Lower lobe of right lung (tissue), 2 donors: ENCODE measurements at regions not wholly inside any gene's neighbourhood (a gene's known extent, or its start where the extent isn't known, plus 50 kb on each side); places are given as distances from the start of the nearest gene placed in this dataset.
"Not testable (repeated sequence)": the region's sequence is repeated elsewhere in the genome, so short reads cannot be mapped to it uniquely, and the experiment has no call there.

Experiments used
- ATAC-seq, 2 donors: fragments of 200-7000 bp; cut with Tn5 transposase; one replicate each; pipeline ENCODE4 v1.9.1; 2020 to 2022; ENCODE audit warnings: mild to moderate bottlenecking in 2 of 2, moderate library complexity in 2 of 2
- DNase-seq: peaks from one replicate; pipeline ENCODE4 v3.0.0-alpha.2; 2020
- H3K27ac ChIP-seq: fragments of 200-600 bp; one replicate; pipeline ENCODE4 v1.8.0; 2022
- H3K27me3 ChIP-seq: fragments of 200-600 bp; one replicate; pipeline ENCODE4 v1.8.0; 2022; ENCODE audit warnings: low read depth
- H3K36me3 ChIP-seq: fragments of 200-600 bp; one replicate; pipeline ENCODE4 v1.8.0; 2022; ENCODE audit warnings: mild to moderate bottlenecking
- H3K4me1 ChIP-seq: fragments of 200-600 bp; one replicate; pipeline ENCODE4 v1.8.0; 2022
- H3K4me3 ChIP-seq: fragments of 200-600 bp; one replicate; pipeline ENCODE4 v1.8.0; 2022; ENCODE audit warnings: mild to moderate bottlenecking
- H3K9me3 ChIP-seq: fragments of 200-600 bp; one replicate; pipeline ENCODE4 v1.8.0; 2022
- intact Hi-C: fragments of 100-400 bp; cut with DNase I; formaldehyde crosslinking; loops from one replicate; pipeline ENCODE4 v1.11.0; 2022
- TF ChIP-seq, protein P1 (sequence below): fragments of 200-600 bp; IDR thresholded peaks from one replicate; pipeline ENCODE4 v1.8.0; 2022; ENCODE audit warnings: antibody characterized with exemption, mild to moderate bottlenecking
- donor health status: DM: no; HTN: yes; CAD: no; lungs with severe emphysema.

DNA sequence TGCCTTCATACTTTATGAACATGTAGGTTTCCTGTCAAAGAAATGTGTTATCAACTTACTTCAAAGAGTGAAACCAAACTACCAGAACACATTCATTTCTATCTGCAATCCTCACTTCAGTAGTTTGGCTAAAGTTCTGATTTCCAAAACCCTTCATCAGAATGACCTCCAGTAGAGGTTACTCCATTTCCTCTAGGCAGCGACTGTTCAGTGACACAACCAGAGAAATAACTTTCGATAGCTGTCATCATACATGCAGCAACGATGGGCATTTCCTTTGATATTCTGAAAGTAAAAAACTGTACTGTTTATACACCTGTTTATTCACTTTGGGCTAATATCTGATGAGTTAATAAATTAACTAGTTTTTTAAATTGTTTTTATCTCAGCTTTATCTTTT lies 532.5 kb upstream of the IZUMO3 start:
- Histone ChIP-seq H3K27ac (no peak overlapping the region), H3K27me3 (no peaks in the 10 kb centered on the region), H3K4me3 (no peak overlapping the region), H3K9me3 (no peaks in the 10 kb centered on the region), H3K36me3 (no peaks in the 10 kb centered on the region), H3K4me1 (no peaks in the 10 kb centered on the region)
- TF ChIP-seq, protein P1, sequence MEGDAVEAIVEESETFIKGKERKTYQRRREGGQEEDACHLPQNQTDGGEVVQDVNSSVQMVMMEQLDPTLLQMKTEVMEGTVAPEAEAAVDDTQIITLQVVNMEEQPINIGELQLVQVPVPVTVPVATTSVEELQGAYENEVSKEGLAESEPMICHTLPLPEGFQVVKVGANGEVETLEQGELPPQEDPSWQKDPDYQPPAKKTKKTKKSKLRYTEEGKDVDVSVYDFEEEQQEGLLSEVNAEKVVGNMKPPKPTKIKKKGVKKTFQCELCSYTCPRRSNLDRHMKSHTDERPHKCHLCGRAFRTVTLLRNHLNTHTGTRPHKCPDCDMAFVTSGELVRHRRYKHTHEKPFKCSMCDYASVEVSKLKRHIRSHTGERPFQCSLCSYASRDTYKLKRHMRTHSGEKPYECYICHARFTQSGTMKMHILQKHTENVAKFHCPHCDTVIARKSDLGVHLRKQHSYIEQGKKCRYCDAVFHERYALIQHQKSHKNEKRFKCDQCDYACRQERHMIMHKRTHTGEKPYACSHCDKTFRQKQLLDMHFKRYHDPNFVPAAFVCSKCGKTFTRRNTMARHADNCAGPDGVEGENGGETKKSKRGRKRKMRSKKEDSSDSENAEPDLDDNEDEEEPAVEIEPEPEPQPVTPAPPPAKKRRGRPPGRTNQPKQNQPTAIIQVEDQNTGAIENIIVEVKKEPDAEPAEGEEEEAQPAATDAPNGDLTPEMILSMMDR, result no peak
- intact Hi-C loops, result no loop called here
- no peak for DNase-seq
- ATAC-seq, result no peak

DNA sequence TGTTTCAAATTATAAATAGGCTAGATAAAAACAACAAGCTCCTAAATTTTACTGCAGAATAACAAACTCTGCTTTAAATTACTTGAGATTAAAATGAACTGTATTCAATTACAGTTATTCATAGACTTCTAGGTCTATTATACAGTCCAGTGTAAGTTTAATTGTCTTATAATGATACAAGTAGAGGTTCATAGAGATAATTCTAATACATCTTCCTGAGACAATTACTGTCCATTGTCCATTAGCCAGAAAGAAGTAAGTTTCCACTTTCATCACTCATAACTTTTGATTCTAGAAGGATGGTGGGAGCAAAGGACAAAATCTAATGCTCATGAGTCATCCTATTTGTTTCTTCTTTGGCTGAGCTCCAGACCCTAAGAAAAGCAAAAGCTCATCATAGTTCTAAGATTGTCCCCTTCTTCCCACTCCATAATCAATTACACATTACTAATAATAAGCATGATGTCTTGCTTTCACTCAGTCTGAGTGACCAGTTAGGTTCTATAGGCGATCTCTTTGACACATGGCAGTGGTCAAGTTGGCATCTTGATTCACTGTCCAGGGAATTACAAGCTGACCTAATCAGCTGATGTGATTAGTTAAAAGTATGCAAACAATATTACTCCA lies 502.5 kb upstream of the IZUMO3 start:
- DNase-seq, result no peak
- H3K27ac ChIP-seq, result no peak overlapping the region
- TF ChIP-seq, protein P1, result no peak
- H3K27me3 ChIP-seq, result no peaks in the 10 kb centered on the region
- H3K4me1 ChIP-seq, result no peaks in the 10 kb centered on the region
- no peak overlapping the region for H3K4me3 ChIP-seq
- H3K9me3 ChIP-seq, result no peaks in the 10 kb centered on the region
- no peak for ATAC-seq
- H3K36me3 ChIP-seq, result no peaks in the 10 kb centered on the region
- intact Hi-C loops, result no loop called here

DNA sequence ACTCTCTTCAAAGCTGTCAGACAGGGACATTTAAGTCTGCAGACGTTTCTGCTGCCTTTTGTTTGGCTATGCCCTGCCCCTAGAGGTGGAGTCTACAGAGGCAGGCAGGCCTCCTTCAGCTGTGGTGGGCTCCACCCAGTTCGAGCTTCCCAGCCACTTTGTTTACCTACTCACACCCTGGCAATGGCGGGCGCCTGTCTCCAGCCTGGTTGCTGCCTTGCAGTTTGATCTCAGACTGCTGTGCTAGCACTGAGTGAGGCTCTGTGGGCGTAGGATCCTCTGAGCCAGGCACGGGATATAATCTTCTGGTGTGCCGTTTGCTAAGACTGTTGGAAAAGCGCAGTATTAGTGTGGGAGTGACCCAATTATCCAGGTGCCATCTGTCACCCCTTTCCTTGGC lies 499.8 kb upstream of the IZUMO3 start:
- intact Hi-C loops, H3K27ac ChIP-seq, H3K4me3 ChIP-seq, ATAC-seq, H3K9me3 ChIP-seq, DNase-seq, H3K4me1 ChIP-seq, H3K27me3 ChIP-seq, H3K36me3 ChIP-seq: not testable (repeated sequence)

DNA sequence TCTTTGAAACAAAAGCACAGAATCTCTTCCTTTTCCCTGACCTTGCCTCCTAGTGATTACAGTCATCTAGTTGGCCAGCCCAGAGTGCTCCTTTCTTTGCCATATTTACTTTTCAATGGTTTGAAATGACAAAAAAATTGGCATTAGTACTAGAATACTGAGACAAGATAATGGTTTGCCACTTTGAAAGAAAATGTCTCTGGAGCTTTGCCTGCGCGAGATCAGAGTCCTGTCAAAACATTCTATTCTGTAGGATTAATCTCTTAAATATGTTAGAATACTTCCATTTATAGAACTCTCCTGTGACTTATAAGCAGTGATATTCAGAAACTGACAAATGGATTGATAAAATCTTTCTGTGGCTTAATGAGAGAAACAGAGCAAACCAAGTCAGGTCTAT lies 484.0 kb upstream of the IZUMO3 start:
- Histone ChIP-seq H3K4me3 (no peak overlapping the region), H3K9me3 (no peaks in the 10 kb centered on the region), H3K36me3 (no peaks in the 10 kb centered on the region), H3K27ac (no peak overlapping the region), H3K27me3 (no peaks in the 10 kb centered on the region), H3K4me1 (no peaks in the 10 kb centered on the region)
- DNase-seq, result no peak
- no peak for ATAC-seq
- TF ChIP-seq, protein P1, result no peak
- intact Hi-C loops, result no loop called here

DNA sequence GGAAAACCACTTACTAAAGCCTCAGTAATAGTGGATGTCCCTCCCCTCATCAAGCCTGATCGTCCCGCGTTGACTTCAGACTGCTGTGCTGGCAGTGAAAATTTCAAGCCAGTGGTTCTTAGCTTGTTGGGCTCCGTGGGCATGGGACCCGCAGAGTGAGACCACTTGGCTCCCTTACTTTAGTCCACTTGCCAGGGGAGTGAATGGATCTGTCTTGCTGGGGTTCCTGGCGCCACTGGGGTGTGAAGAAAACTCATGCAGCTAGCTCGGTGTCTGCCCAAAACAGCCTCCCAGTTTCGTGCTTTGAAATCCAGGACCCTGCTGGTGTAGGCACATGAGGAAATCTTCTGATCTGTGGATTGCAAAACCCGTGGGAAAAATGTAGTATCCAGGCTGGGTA lies 480.0 kb upstream of the IZUMO3 start:
- ATAC-seq (no peak), DNase-seq (no peak)
- H3K4me1 ChIP-seq, result no peaks in the 10 kb centered on the region
- intact Hi-C loops, result no loop called here
- TF ChIP-seq, protein P1, result no peak
- H3K9me3 ChIP-seq, result peaks cover 4% of the 10 kb centered on the region
- H3K4me3 ChIP-seq, result no peak overlapping the region
- no peaks in the 10 kb centered on the region for H3K27me3 ChIP-seq
- H3K27ac ChIP-seq, result no peak overlapping the region
- no peaks in the 10 kb centered on the region for H3K36me3 ChIP-seq

DNA sequence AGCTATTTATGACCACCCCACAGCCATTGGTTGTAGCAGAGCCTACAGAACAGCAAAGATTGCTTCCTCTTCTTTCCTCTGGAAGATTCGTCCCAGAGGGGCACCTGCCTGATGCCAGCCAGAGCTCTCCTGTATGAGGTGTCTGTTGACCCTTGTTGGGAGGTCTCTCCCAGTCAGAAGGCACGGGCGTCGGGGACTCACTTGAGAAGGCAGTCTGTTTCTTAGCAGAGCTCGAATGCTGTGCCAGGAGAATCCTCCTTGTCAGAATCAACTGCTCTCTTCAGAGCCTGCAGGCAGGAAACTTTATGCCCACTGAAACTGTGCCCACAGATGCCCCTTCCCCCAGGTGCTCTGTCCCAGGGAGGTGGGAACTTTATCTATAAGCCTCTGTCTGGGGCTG lies 479.5 kb upstream of the IZUMO3 start:
- Histone ChIP-seq H3K27me3 (no peaks in the 10 kb centered on the region), H3K4me3 (no peak overlapping the region), H3K27ac (no peak overlapping the region), H3K9me3 (peaks cover 6% of the 10 kb centered on the region), H3K36me3 (no peaks in the 10 kb centered on the region), H3K4me1 (no peaks in the 10 kb centered on the region)
- TF ChIP-seq, protein P1, result no peak
- intact Hi-C loops, result no loop called here
- no peak for DNase-seq
- ATAC-seq, result no peak
